ENCODE measurements at regions not wholly inside any gene's neighbourhood (a gene's known extent, or its start where the extent isn't known, plus 50 kb on each side); places are given as distances from the start of the nearest gene placed in this dataset.

DNA sequence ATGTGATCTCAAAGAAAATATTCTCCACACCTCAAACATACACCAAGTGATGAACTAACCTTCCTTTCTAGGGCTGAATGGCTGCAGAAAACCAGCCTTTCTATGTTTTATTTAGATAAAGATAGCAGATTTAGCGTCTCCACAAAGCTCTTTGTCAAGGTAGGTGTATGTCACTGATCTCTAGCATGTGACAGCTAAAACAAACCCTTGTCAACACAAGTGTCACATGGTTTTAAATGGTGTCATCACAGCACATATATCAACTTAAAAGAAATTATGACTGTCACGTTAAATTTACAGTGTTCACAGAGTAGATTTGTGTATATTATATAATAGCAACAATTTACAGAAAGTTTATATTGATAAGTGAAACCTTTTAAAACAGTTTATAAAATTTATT lies 58.3 kb downstream of the TENT5A start (continued):
- TF ChIP-seq, protein P1, sequence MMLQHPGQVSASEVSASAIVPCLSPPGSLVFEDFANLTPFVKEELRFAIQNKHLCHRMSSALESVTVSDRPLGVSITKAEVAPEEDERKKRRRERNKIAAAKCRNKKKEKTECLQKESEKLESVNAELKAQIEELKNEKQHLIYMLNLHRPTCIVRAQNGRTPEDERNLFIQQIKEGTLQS (IDR thresholded peaks at IDR 0.05), result no peak

DNA sequence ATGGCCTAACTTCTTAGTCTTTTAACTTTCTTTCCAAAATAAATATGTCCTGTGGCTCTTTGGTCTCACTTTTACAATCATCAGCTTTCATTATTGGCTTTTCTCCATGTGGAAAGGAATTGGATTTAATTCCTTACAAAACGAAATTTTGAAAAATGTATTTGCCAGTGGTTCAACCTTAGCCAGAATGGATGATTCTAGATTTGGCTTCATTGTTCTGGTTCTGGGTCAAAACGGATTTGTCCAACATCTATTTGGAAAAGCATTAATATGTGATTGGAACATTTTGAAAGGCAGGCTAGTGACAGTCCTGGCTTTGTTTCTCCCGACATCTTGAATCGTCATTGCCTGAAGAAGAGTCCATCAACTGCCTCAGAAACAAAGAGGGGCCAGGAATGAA lies 59.2 kb downstream of the TENT5A start:
- WGBS, result 74% methylated on average over 4 of the region's 4 CpGs
- Histone ChIP-seq H3K36me3 (ENCODE audit: control insufficient read depth in 4 of 4, insufficient read depth in 3 of 4, low read depth in 1 of 4, low read length in 3 of 4) (no peaks in the 10 kb centered on the region), H3K4me3 (ENCODE audit: low read depth in 1 of 3, low read length in 3 of 3) (no peak overlapping the region), H3K9me3 (ENCODE audit: control insufficient read depth in 4 of 4, low read length in 3 of 4) (no peaks in the 10 kb centered on the region), H3K27me3 (ENCODE audit: control insufficient read depth in 4 of 4, insufficient read depth in 4 of 4, low read length in 3 of 4) (no peaks in the 10 kb centered on the region), H3K4me1 (ENCODE audit: control insufficient read depth in 4 of 4, insufficient read depth in 4 of 4, low read length in 3 of 4) (peaks cover 0 to 4% (median 2%) of the 10 kb centered on the region in 4 donors), H3K27ac (ENCODE audit: low read depth in 1 of 2, low read length in 2 of 2) (no peak overlapping the region), H3K9ac (ENCODE audit: low read depth in 1 of 2, low read length in 2 of 2) (no peak overlapping the region)
- TF ChIP-seq, protein P2, sequence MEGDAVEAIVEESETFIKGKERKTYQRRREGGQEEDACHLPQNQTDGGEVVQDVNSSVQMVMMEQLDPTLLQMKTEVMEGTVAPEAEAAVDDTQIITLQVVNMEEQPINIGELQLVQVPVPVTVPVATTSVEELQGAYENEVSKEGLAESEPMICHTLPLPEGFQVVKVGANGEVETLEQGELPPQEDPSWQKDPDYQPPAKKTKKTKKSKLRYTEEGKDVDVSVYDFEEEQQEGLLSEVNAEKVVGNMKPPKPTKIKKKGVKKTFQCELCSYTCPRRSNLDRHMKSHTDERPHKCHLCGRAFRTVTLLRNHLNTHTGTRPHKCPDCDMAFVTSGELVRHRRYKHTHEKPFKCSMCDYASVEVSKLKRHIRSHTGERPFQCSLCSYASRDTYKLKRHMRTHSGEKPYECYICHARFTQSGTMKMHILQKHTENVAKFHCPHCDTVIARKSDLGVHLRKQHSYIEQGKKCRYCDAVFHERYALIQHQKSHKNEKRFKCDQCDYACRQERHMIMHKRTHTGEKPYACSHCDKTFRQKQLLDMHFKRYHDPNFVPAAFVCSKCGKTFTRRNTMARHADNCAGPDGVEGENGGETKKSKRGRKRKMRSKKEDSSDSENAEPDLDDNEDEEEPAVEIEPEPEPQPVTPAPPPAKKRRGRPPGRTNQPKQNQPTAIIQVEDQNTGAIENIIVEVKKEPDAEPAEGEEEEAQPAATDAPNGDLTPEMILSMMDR (IDR thresholded peaks at IDR 0.05; ENCODE audit: low read depth, low read length, missing input control), result no peak
- no peak for TF ChIP-seq FOXA2 (IDR thresholded peaks at IDR 0.05)
- TF ChIP-seq NR2F2 (IDR thresholded peaks at IDR 0.05), result no peak
- no peak for TF ChIP-seq GABPA (IDR thresholded peaks at IDR 0.05 in 1 of 2, conservative IDR thresholded peaks at IDR 0.05 in 1 of 2)
- DNase-seq (ENCODE audit: low spot score), result no peak

DNA sequence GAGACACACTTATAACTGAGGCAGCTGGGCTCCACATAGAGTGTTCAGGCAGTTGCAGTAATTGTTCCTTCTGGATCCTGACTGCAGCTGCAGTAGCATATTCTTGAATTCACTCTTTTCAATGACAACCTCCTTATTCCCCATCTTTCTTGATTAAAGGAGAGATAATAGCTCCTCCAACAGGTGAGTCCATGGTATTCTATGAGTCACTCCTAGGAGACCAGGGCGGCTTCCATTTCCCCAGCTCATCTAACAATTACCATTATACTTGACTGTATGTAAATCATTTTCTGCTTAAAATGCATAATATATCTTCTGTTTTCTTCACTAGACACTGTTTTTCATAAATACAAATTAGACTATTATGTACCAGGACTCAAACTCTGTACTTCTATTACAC lies 62.4 kb downstream of the TENT5A start:
- DNase-seq (ENCODE audit: low spot score), result no peak
- Histone ChIP-seq H3K4me1 (ENCODE audit: control insufficient read depth in 4 of 4, insufficient read depth in 4 of 4, low read length in 3 of 4) (no peaks in the 10 kb centered on the region), H3K27me3 (ENCODE audit: control insufficient read depth in 4 of 4, insufficient read depth in 4 of 4, low read length in 3 of 4) (no peaks in the 10 kb centered on the region), H3K36me3 (ENCODE audit: control insufficient read depth in 4 of 4, insufficient read depth in 3 of 4, low read depth in 1 of 4, low read length in 3 of 4) (no peaks in the 10 kb centered on the region), H3K4me3 (ENCODE audit: low read depth in 1 of 3, low read length in 3 of 3) (no peak overlapping the region), H3K9ac (ENCODE audit: low read depth in 1 of 2, low read length in 2 of 2) (no peak overlapping the region), H3K9me3 (ENCODE audit: control insufficient read depth in 4 of 4, low read length in 3 of 4) (no peaks in the 10 kb centered on the region), H3K27ac (ENCODE audit: low read depth in 1 of 2, low read length in 2 of 2) (no peak overlapping the region)
- 96% methylated on average over 1 of the region's 1 CpG for WGBS
- TF ChIP-seq RAD21 (IDR thresholded peaks at IDR 0.05) (no peak), NR2F2 (IDR thresholded peaks at IDR 0.05) (no peak), RXRA (IDR thresholded peaks at IDR 0.05) (no peak), TAF1 (conservative IDR thresholded peaks at IDR 0.05) (no peak), YY1 (IDR thresholded peaks at IDR 0.05) (no peak), FOXA2 (IDR thresholded peaks at IDR 0.05) (no peak)
- TF ChIP-seq, protein P3, sequence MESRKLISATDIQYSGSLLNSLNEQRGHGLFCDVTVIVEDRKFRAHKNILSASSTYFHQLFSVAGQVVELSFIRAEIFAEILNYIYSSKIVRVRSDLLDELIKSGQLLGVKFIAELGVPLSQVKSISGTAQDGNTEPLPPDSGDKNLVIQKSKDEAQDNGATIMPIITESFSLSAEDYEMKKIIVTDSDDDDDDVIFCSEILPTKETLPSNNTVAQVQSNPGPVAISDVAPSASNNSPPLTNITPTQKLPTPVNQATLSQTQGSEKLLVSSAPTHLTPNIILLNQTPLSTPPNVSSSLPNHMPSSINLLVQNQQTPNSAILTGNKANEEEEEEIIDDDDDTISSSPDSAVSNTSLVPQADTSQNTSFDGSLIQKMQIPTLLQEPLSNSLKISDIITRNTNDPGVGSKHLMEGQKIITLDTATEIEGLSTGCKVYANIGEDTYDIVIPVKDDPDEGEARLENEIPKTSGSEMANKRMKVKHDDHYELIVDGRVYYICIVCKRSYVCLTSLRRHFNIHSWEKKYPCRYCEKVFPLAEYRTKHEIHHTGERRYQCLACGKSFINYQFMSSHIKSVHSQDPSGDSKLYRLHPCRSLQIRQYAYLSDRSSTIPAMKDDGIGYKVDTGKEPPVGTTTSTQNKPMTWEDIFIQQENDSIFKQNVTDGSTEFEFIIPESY (IDR thresholded peaks at IDR 0.05), result no peak
- TF ChIP-seq, protein P2 (IDR thresholded peaks at IDR 0.05; ENCODE audit: low read depth, low read length, missing input control), result no peak
